ENCODE measurements at regions not wholly inside any gene's neighbourhood (a gene's known extent, or its start where the extent isn't known, plus 50 kb on each side); places are given as distances from the start of the nearest gene placed in this dataset.

- TF ChIP-seq POLR2A (IDR thresholded peaks at IDR 0.05) (no peak), CTCF (IDR thresholded peaks at IDR 0.05) (no peak), EP300 (IDR thresholded peaks at IDR 0.05) (no peak), POLR2AphosphoS5 (IDR thresholded peaks at IDR 0.05) (no peak)
Observed at GRCh38 chr4:125773931-125774330, 459.2 kb downstream of the FAT4 start.
